GM10266 (cell line): ENCODE measurements at regions not wholly inside any gene's neighbourhood (a gene's known extent, or its start where the extent isn't known, plus 50 kb on each side); places are given as distances from the start of the nearest gene placed in this dataset.

Experiments used
- DNase-seq: peaks from one replicate; pipeline ENCODE4 v3.0.0; 2012; ENCODE audit errors: extremely low spot score
- CTCF ChIP-seq: IDR thresholded peaks from 2 replicates; pipeline ENCODE4 v1.5.1; 2012; ENCODE audit warnings: mild to moderate bottlenecking, low read depth; ENCODE audit not compliant: control insufficient read depth, insufficient read depth; ENCODE audit errors: missing control alignments

- DNase-seq: no peak
- no peak for TF ChIP-seq CTCF
Observed at GRCh38 chr6:22010102-22010501, 286.7 kb downstream of the PRL start.

- TF ChIP-seq CTCF: no peak
- DNase-seq: no peak
Observed at GRCh38 chr6:22015216-22015615, 281.6 kb downstream of the PRL start.

- TF ChIP-seq CTCF: no peak
Observed at GRCh38 chr6:22015944-22016343, 280.9 kb downstream of the PRL start.

GRCh38 chr6:22017272-22017671 is 279.6 kb downstream of the PRL start:
- TF ChIP-seq CTCF: no peak
- no peak for DNase-seq

More at GRCh38 chr6:22015944-22016343, 280.9 kb downstream of the PRL start:
- DNase-seq: no peak

GRCh38 chr6:22017766-22018165 is 279.1 kb downstream of the PRL start:
- no peak for TF ChIP-seq CTCF
- DNase-seq: no peak

GRCh38 chr6:22019857-22020256 is 277.0 kb downstream of the PRL start:
- no peak for TF ChIP-seq CTCF
- no peak for DNase-seq

- no peak for TF ChIP-seq CTCF
- DNase-seq: no peak
Observed at GRCh38 chr6:22020299-22021003, 276.4 kb downstream of the PRL start.
